CD4-positive, CD25-positive, alpha-beta regulatory T cell (primary cell): ENCODE measurements at regions not wholly inside any gene's neighbourhood (a gene's known extent, or its start where the extent isn't known, plus 50 kb on each side); places are given as distances from the start of the nearest gene placed in this dataset.

ENCODE experiments used
- ATAC-seq, 2 donors: fragments of 150-1000 bp; cut with Tn5 transposase; one replicate each; pipeline ENCODE4 v1.10.0; 2021; ENCODE audit warnings: low read depth in 2 of 2, moderate number of reproducible peaks in 2 of 2, moderate library complexity in 1 of 2
- DNase-seq, 3 donors: peaks; one replicate each; pipeline versions ENCODE4 v3.0.0 to v3.0.0-alpha.2; 2012 to 2022; ENCODE audit warnings: mixed read lengths in 1 of 3
- H3K27ac ChIP-seq: one replicate; pipeline ENCODE4 v1.7.0; 2013; ENCODE audit warnings: mild to moderate bottlenecking, low read length; ENCODE audit not compliant: insufficient read depth, poor library complexity, severe bottlenecking
- H3K27me3 ChIP-seq: one replicate; pipeline ENCODE4 v1.7.0; 2013; ENCODE audit warnings: low read length; ENCODE audit not compliant: control insufficient read depth, insufficient read depth
- H3K36me3 ChIP-seq: one replicate; pipeline ENCODE4 v1.7.0; 2013; ENCODE audit warnings: mild to moderate bottlenecking, low read length, moderate library complexity; ENCODE audit not compliant: control insufficient read depth, insufficient read depth
- H3K4me1 ChIP-seq: 2 replicates; pipeline ENCODE4 v1.7.0; 2013; ENCODE audit warnings: mild to moderate bottlenecking, low read length; ENCODE audit not compliant: insufficient read depth, control insufficient read depth, poor library complexity, severe bottlenecking
- H3K4me3 ChIP-seq: one replicate; pipeline ENCODE4 v1.7.0; 2013; ENCODE audit warnings: low read depth, mild to moderate bottlenecking, low read length, moderate library complexity
- H3K9me3 ChIP-seq, 2 experiments: 1 replicate in 1 of 2; 2 replicates in 1 of 2; pipeline ENCODE4 v1.7.0; 2013; ENCODE audit warnings: low read length in 2 of 2, mild to moderate bottlenecking in 1 of 2, moderate library complexity in 1 of 2; ENCODE audit not compliant: control insufficient read depth in 2 of 2
- H3K27ac Mint-ChIP-seq, 3 donors: one replicate each; pipeline ENCODE4 v1.8.0; 2020 to 2022; ENCODE audit warnings: mild to moderate bottlenecking in 3 of 3, mixed read lengths in 3 of 3, moderate library complexity in 2 of 3
- H3K27me3 Mint-ChIP-seq: one replicate; pipeline ENCODE4 v1.8.0; 2022; ENCODE audit warnings: mild to moderate bottlenecking, mixed read lengths
- H3K36me3 Mint-ChIP-seq: one replicate; pipeline ENCODE4 v1.8.0; 2020; ENCODE audit warnings: mixed read lengths
- H3K4me1 Mint-ChIP-seq, 4 donors: one replicate each; pipeline ENCODE4 v1.8.0; 2020 to 2022; ENCODE audit warnings: mixed read lengths in 4 of 4, mild to moderate bottlenecking in 1 of 4
- H3K4me3 Mint-ChIP-seq, 4 donors: one replicate each; pipeline ENCODE4 v1.8.0; 2020 to 2022; ENCODE audit warnings: mild to moderate bottlenecking in 4 of 4, mixed read lengths in 4 of 4, moderate library complexity in 3 of 4
- H3K9me3 Mint-ChIP-seq, 7 donors: one replicate each; pipeline ENCODE4 v1.8.0; 2020 to 2022; ENCODE audit warnings: mixed read lengths in 7 of 7, mild to moderate bottlenecking in 3 of 7, moderate library complexity in 2 of 7

DNA sequence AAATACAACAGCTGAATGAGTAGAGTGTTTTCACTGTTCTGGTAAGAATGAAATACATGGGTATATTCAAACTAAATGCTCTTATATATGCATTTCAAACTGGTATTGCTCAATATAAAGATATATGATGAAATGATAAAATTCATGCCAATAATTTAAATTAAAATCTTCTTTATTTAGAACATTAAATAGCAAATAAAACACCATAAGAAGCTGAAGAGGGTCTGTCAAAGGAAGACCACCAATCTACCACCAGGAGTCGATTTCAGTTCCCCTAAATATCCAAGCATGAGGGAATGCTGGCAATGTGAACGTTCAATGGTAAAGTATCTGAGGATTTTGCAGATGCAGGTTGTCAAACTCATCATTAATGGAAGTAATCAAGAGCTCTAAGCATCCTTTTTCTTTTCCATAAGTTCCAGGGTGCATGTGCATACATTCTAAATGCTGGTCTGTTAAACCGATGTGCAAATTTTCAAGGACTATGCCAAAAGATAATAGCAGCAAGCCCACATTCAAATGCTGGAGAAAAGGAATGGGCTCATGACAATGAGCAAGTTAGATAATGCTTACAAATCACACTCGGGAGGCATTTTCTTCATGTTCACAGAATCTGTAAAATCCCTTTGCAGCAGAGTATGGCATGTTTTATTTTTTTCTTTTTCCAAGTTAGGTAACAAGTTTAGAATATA, 118.8 kb upstream of the MTAP start:
- no peaks in the 10 kb centered on the region for H3K27me3 Mint-ChIP-seq
- no peaks in the 10 kb centered on the region for H3K4me1 Mint-ChIP-seq
- H3K9me3 Mint-ChIP-seq, result peaks cover 0 to 2% (median 0%) of the 10 kb centered on the region in 7 donors
- no peak overlapping the region for H3K4me3 Mint-ChIP-seq
- Histone ChIP-seq H3K27ac (no peak overlapping the region), H3K4me3 (no peak overlapping the region), H3K27me3 (no peaks in the 10 kb centered on the region), H3K4me1 (no peaks in the 10 kb centered on the region), H3K9me3 (no peaks in the 10 kb centered on the region), H3K36me3 (no peaks in the 10 kb centered on the region)
- DNase-seq (no peak), ATAC-seq (no peak)
- H3K36me3 Mint-ChIP-seq, result no peaks in the 10 kb centered on the region
- no peak overlapping the region for H3K27ac Mint-ChIP-seq

DNA sequence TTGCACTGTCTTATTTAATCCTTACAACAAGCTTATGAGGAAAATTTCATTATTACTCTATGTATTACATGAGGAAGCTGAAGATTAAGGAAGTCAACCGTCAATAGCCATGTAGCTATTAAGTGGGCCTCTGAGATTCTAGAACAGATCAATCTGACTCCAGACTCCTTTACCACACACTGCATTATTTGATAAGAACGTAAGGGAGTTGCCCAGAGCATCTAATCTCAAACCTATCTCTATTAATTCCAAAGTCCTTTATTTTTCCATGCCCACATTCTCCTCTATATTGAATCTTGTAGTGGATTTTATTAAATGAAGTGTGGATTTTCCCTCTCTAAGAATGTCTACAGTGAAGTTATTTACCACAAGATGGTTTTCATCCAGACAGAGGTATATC, 118.2 kb upstream of the MTAP start:
- H3K9me3 ChIP-seq, result no peaks in the 10 kb centered on the region
- no peaks in the 10 kb centered on the region for H3K4me1 ChIP-seq
- no peaks in the 10 kb centered on the region for H3K27me3 ChIP-seq
- H3K4me3 ChIP-seq, result no peak overlapping the region
- Mint-ChIP-seq H3K9me3 (peaks cover 0 to 2% (median 0%) of the 10 kb centered on the region in 7 donors), H3K4me3 (no peak overlapping the region), H3K27ac (no peak overlapping the region), H3K36me3 (no peaks in the 10 kb centered on the region), H3K27me3 (no peaks in the 10 kb centered on the region), H3K4me1 (no peaks in the 10 kb centered on the region)
- ATAC-seq, result no peak
- H3K36me3 ChIP-seq, result no peaks in the 10 kb centered on the region
- no peak for DNase-seq
- no peak overlapping the region for H3K27ac ChIP-seq

DNA sequence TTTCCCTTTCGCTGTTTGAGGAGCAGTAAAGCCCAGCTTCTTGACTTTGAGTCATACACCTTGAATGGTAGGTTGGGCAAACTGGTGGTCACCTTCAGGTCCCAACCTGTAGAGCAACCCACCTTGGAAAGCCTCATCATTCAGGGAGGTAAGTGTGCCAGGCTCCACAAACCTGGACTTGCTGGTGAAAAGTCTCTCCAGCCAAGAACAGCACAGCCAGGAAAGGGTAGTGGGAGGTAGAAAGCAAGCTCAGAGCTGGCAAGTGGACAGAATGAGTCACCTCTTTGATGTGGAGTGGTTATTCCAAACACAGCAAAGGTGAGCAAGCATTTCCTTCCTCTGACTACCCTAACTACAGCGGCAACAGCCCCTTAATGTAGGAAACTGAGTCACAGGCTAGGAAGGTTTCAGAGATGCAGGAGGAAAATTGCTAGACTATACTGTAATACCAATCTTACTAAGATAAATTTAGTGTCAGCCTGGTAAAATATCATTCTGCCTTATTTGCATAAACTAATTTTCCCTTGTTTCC, 117.5 kb upstream of the MTAP start:
- no peaks in the 10 kb centered on the region for H3K36me3 ChIP-seq
- H3K36me3 Mint-ChIP-seq, result no peaks in the 10 kb centered on the region
- no peak overlapping the region for H3K27ac ChIP-seq
- peaks cover 0 to 2% (median 0%) of the 10 kb centered on the region in 7 donors for H3K9me3 Mint-ChIP-seq
- H3K4me3 ChIP-seq, result no peak overlapping the region
- H3K4me1 ChIP-seq, result no peaks in the 10 kb centered on the region
- DNase-seq (no peak), ATAC-seq (peak in 1 of 2 donors; percentile 28)
- H3K27ac Mint-ChIP-seq, result no peak overlapping the region
- no peaks in the 10 kb centered on the region for H3K4me1 Mint-ChIP-seq
- H3K9me3 ChIP-seq, result no peaks in the 10 kb centered on the region
- H3K27me3 ChIP-seq, result no peaks in the 10 kb centered on the region
- no peaks in the 10 kb centered on the region for H3K27me3 Mint-ChIP-seq
- no peak overlapping the region for H3K4me3 Mint-ChIP-seq

DNA sequence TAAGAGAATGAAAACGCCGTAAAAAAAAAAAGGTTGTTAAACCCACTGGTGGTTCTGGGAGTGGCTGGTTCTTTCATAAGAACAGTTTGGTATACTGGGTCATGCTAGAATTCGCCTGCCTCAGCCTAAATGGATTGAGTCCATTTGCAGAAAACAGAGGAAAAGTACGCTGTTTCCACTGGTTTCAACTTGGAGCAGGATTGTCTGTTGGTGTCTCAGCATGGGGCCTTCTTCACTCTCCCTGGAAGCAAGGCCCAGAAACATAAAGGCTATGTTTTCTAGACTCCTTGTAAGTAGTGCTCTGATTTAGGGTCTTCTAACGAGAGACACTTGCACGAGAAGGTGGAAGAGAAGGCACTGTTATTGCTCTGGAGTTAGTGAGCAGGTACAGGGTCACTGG, 116.9 kb upstream of the MTAP start:
- H3K4me1 Mint-ChIP-seq, result no peaks in the 10 kb centered on the region
- H3K27ac Mint-ChIP-seq, result no peak overlapping the region
- Histone ChIP-seq H3K27me3 (no peaks in the 10 kb centered on the region), H3K27ac (no peak overlapping the region), H3K4me1 (no peaks in the 10 kb centered on the region), H3K4me3 (no peak overlapping the region), H3K36me3 (no peaks in the 10 kb centered on the region), H3K9me3 (no peaks in the 10 kb centered on the region)
- ATAC-seq (no peak), DNase-seq (no peak)
- no peaks in the 10 kb centered on the region for H3K36me3 Mint-ChIP-seq
- no peaks in the 10 kb centered on the region for H3K27me3 Mint-ChIP-seq
- H3K9me3 Mint-ChIP-seq, result peaks cover 0 to 2% (median 0%) of the 10 kb centered on the region in 7 donors
- no peak overlapping the region for H3K4me3 Mint-ChIP-seq

DNA sequence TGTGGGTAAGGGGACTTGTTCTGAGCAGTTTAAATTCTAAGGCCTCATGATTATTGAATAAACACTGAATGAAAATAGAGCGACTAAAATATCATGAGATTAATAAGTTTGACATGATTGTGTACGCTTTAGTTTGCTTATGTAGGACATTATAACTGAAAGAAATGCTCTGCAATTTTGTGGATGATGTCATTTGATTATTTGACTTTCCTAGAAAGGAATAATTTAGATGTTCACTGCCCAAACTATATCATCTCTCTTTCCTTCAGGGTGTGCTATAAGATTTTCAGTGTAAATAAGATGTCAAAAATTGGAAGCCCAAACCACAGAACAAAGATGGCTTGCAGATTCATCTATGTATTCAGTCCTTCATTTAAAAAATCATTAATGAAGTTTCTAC, 115.7 kb upstream of the MTAP start:
- no peaks in the 10 kb centered on the region for H3K4me1 Mint-ChIP-seq
- H3K27ac ChIP-seq, result no peak overlapping the region
- no peak overlapping the region for H3K4me3 ChIP-seq
- H3K27me3 ChIP-seq, result peaks cover 2% of the 10 kb centered on the region
- H3K27ac Mint-ChIP-seq, result no peak overlapping the region
- H3K36me3 Mint-ChIP-seq, result no peaks in the 10 kb centered on the region
- no peaks in the 10 kb centered on the region for H3K27me3 Mint-ChIP-seq
- no peaks in the 10 kb centered on the region for H3K36me3 ChIP-seq
- ATAC-seq (no peak), DNase-seq (no peak)
- H3K4me3 Mint-ChIP-seq, result no peak overlapping the region
- no peaks in the 10 kb centered on the region for H3K4me1 ChIP-seq
- H3K9me3 Mint-ChIP-seq, result peaks cover 0 to 2% (median 0%) of the 10 kb centered on the region in 7 donors
- no peaks in the 10 kb centered on the region for H3K9me3 ChIP-seq

DNA sequence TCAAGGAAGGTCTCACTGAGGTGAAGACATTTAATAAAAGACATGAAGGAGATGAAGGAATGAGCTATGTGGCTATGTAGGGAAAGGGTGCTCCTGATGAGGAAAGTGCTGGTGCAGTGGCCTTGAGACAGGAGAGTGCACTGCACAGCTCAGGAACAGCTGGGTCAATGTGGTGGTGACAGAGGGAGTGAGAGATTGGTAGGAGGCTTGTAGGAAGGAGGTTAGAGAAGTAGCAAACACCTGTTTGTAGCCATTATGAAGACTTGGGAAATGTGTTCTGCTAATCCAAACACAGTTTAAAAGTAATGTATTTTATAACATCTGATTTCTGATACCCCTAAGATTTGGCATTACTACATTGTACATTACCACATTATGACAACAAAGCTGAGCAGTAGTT, 115.1 kb upstream of the MTAP start:
- Histone ChIP-seq H3K27ac (no peak overlapping the region), H3K4me3 (no peak overlapping the region), H3K27me3 (peaks cover 2% of the 10 kb centered on the region), H3K9me3 (no peaks in the 10 kb centered on the region), H3K36me3 (no peaks in the 10 kb centered on the region), H3K4me1 (no peaks in the 10 kb centered on the region)
- Mint-ChIP-seq H3K9me3 (peaks cover 0 to 2% (median 0%) of the 10 kb centered on the region in 7 donors), H3K36me3 (no peaks in the 10 kb centered on the region), H3K27me3 (no peaks in the 10 kb centered on the region), H3K4me3 (no peak overlapping the region), H3K4me1 (no peaks in the 10 kb centered on the region), H3K27ac (peak overlapping the region in 1 of 3 donors; percentile 10)
- ATAC-seq (no peak), DNase-seq (no peak)

DNA sequence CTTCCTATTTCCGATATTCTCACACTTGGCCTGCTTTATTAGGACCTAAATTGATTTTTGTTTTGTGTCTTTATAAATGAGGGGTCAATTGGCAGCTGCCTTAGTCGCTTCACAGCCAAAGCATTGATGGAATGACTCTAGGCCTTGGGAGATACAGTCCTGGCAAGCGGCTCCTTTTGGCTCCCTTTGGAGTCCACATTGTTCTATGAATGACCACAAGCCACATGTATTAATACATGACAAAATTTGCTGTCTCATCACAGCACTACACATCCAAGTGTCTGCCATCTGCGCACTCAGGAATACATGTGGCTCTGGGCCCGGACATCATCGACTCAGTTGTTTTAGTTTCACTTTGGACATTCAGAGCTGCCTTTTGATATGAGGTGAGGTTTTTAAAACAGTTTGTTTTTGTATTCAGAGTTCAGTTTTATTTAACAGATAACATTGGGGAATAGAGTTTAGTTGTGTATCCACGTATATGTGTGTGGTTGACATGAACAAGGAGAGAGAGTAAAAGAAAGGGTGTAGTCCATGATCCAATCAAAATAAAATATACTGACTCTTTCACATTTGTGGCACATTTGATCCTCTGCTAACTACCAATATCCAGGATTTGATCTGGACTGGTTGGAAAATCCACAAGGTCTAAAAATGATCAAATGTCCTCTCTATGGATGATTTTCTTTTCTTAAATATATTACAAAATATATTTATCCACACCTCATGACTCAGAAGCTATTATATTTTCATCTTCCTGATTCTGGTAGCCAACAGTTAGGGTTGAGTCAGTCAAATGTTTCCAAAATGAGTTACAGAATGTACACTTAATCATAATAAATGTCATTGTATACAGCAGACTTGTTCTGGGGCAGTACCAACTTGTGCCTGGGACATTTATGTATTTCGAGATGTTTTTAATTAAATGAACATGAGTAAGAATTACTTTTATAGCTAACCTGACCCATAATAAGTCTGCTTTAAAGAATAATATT, 114.0 kb upstream of the MTAP start:
- no peaks in the 10 kb centered on the region for H3K36me3 ChIP-seq
- no peaks in the 10 kb centered on the region for H3K27me3 Mint-ChIP-seq
- ATAC-seq (no peak), DNase-seq (no peak)
- peaks cover 2% of the 10 kb centered on the region for H3K27me3 ChIP-seq
- H3K4me3 ChIP-seq, result no peak overlapping the region
- no peaks in the 10 kb centered on the region for H3K9me3 ChIP-seq
- H3K4me1 ChIP-seq, result no peaks in the 10 kb centered on the region
- H3K4me1 Mint-ChIP-seq, result no peaks in the 10 kb centered on the region
- H3K27ac ChIP-seq, result no peak overlapping the region
- H3K36me3 Mint-ChIP-seq, result no peaks in the 10 kb centered on the region
- H3K27ac Mint-ChIP-seq, result peak overlapping the region in 1 of 3 donors; percentile 83
- H3K9me3 Mint-ChIP-seq, result peaks cover 0 to 2% (median 0%) of the 10 kb centered on the region in 7 donors
- H3K4me3 Mint-ChIP-seq, result no peak overlapping the region
